Thoracic aorta (tissue), 2 donors: ENCODE measurements at regions not wholly inside any gene's neighbourhood (a gene's known extent, or its start where the extent isn't known, plus 50 kb on each side); places are given as distances from the start of the nearest gene placed in this dataset.
"Not testable (repeated sequence)": the region's sequence is repeated elsewhere in the genome, so short reads cannot be mapped to it uniquely, and the experiment has no call there.

Source experiments
- ATAC-seq: fragments of 150-250 bp; one replicate; pipeline ENCODE4 v1.8.0; 2017; ENCODE audit warnings: low read depth; ENCODE audit not compliant: insufficient number of reproducible peaks, low FRiP score
- DNase-seq: peaks from one replicate; pipeline ENCODE4 v3.0.0-alpha.2; 2020; ENCODE audit warnings: low spot score
- H3K27ac ChIP-seq, 2 donors: fragments of 200-600 bp; sonication (generic); 1 replicate in 1 of 2; 2 replicates in 1 of 2; pipeline ENCODE4 v1.5.1; 2016; ENCODE audit warnings: mild to moderate bottlenecking in 2 of 2, moderate library complexity in 2 of 2
- H3K27me3 ChIP-seq: fragments of 200-600 bp; sonication (generic); replicated peaks from 2 replicates; pipeline ENCODE4 v1.6.0; 2016; ENCODE audit warnings: mild to moderate bottlenecking; ENCODE audit not compliant: insufficient read depth
- H3K36me3 ChIP-seq: fragments of 200-600 bp; sonication (generic); one replicate; pipeline ENCODE4 v1.5.1; 2016
- H3K4me1 ChIP-seq, 2 donors: fragments of 200-600 bp; sonication (generic); 1 replicate in 1 of 2; 2 replicates in 1 of 2; pipeline versions ENCODE4 v1.5.1 to v1.6.0; 2016; ENCODE audit warnings: low read depth in 2 of 2, mild to moderate bottlenecking in 1 of 2; ENCODE audit not compliant: control insufficient read depth in 1 of 2
- H3K4me3 ChIP-seq: fragments of 200-600 bp; sonication (generic); 2 replicates; pipeline ENCODE4 v1.5.1; 2016; ENCODE audit warnings: mild to moderate bottlenecking
- H3K9me3 ChIP-seq: fragments of 200-600 bp; sonication (generic); 2 replicates; pipeline ENCODE4 v1.5.1; 2016
- TF ChIP-seq, protein P1 (sequence below): fragments of 200-600 bp; sonication (generic); IDR thresholded peaks from one replicate; pipeline ENCODE4 v1.5.1; 2019; ENCODE audit warnings: antibody characterized with exemption

DNA sequence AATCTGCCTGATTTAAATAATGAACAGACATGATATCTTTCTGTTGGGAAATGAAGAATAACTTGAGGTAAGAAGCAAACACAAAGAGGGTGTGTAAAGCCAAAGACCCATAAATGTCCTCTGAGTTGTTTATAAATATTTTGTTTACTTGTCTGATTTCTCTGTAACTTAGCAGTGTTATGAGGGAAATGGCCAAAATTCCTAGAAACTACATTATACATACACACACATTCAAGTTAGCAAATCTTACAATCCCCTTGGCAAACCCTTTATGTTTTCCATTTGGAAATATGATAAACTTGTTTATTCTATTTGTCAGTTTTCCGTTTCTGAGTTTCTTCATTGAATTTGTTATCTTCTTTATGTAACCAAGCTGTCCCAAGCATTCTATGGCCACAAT, 81.4 kb upstream of the TCF21 start:
- ATAC-seq (no peak), DNase-seq (no peak)
- H3K36me3 ChIP-seq, result no peaks in the 10 kb centered on the region
- no peaks in the 10 kb centered on the region for H3K27me3 ChIP-seq
- no peak overlapping the region for H3K27ac ChIP-seq
- H3K9me3 ChIP-seq, result no peaks in the 10 kb centered on the region
- no peak overlapping the region for H3K4me3 ChIP-seq
- peaks cover 3 to 28% of the 10 kb centered on the region in 2 donors for H3K4me1 ChIP-seq
- TF ChIP-seq, protein P1, sequence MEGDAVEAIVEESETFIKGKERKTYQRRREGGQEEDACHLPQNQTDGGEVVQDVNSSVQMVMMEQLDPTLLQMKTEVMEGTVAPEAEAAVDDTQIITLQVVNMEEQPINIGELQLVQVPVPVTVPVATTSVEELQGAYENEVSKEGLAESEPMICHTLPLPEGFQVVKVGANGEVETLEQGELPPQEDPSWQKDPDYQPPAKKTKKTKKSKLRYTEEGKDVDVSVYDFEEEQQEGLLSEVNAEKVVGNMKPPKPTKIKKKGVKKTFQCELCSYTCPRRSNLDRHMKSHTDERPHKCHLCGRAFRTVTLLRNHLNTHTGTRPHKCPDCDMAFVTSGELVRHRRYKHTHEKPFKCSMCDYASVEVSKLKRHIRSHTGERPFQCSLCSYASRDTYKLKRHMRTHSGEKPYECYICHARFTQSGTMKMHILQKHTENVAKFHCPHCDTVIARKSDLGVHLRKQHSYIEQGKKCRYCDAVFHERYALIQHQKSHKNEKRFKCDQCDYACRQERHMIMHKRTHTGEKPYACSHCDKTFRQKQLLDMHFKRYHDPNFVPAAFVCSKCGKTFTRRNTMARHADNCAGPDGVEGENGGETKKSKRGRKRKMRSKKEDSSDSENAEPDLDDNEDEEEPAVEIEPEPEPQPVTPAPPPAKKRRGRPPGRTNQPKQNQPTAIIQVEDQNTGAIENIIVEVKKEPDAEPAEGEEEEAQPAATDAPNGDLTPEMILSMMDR, result no peak

GRCh38 chr6:133809406-133809805, 79.5 kb upstream of the TCF21 start:
- no peaks in the 10 kb centered on the region for H3K27me3 ChIP-seq
- H3K36me3 ChIP-seq, result no peaks in the 10 kb centered on the region
- H3K4me3 ChIP-seq, result no peak overlapping the region
- H3K27ac ChIP-seq, result no peak overlapping the region
- TF ChIP-seq, protein P1, result no peak
- DNase-seq (no peak), ATAC-seq (no peak)
- H3K9me3 ChIP-seq, result no peaks in the 10 kb centered on the region
- H3K4me1 ChIP-seq, result peaks cover 3 to 35% of the 10 kb centered on the region in 2 donors

GRCh38 chr6:133811557-133811956, 77.4 kb upstream of the TCF21 start:
- ATAC-seq (no peak), DNase-seq (no peak)
- H3K4me1 ChIP-seq, result peaks cover 5 to 51% of the 10 kb centered on the region in 2 donors
- H3K27ac ChIP-seq, result no peak overlapping the region
- no peaks in the 10 kb centered on the region for H3K36me3 ChIP-seq
- TF ChIP-seq, protein P1, result no peak
- no peaks in the 10 kb centered on the region for H3K9me3 ChIP-seq
- no peaks in the 10 kb centered on the region for H3K27me3 ChIP-seq
- H3K4me3 ChIP-seq, result no peak overlapping the region

DNA sequence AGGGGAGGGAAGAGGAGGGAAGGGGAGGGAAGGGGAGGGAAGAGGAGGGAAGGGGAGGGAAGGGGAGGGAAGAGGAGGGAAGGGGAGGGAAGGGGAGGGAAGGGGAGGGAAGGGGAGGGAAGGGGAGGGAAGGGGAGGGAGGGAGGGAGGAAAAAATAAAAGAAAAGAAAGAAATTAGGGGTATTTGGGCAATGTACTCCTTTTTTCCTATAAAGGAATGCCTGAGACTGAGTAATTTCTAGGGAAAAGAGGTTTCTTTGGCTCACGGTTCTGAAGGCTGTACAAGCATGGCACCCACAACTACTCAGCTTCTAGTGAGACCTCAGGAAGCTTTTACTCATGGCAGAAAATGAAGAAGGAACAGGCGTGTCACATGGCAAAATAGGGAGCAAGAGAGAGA, 76.5 kb upstream of the TCF21 start:
- H3K27me3 ChIP-seq, H3K36me3 ChIP-seq, H3K9me3 ChIP-seq, ATAC-seq, DNase-seq, H3K4me3 ChIP-seq: not testable (repeated sequence)
- Histone ChIP-seq H3K27ac (peak overlapping the region in 1 of 2 donors; percentile 56), H3K4me1 (peaks cover 7 to 46% of the 10 kb centered on the region in 2 donors)

GRCh38 chr6:133814238-133814637, 74.7 kb upstream of the TCF21 start:
- no peaks in the 10 kb centered on the region for H3K36me3 ChIP-seq
- no peaks in the 10 kb centered on the region for H3K27me3 ChIP-seq
- H3K9me3 ChIP-seq, result no peaks in the 10 kb centered on the region
- H3K27ac ChIP-seq, result peak overlapping the region in 1 of 2 donors; percentile 31
- DNase-seq (no peak), ATAC-seq (no peak)
- H3K4me3 ChIP-seq, result no peak overlapping the region
- TF ChIP-seq, protein P1, result no peak
- H3K4me1 ChIP-seq, result peaks cover 7 to 40% of the 10 kb centered on the region in 2 donors

DNA sequence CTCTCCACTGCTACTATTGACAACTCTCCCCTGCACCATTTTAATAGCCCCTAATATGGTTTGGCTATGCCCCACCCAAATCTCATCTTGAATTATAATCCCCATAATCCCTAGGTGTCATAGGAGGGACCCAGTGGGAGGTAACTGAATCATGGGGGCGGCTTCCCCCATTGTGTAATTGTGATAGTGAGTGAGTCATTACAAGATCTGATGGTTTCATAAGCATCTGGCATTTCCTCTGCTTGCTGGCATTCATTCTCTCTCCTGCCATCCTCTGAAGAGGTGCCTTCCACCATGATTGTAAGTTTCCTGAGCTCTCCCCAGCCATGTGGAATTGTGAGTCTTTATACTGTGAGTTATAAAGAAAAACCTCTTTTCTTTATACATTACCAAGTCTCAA, 74.1 kb upstream of the TCF21 start:
- DNase-seq (no peak), ATAC-seq (peak; percentile 50)
- Histone ChIP-seq H3K4me3 (no peak overlapping the region), H3K27ac (peak overlapping the region in 1 of 2 donors; percentile 31), H3K9me3 (no peaks in the 10 kb centered on the region), H3K36me3 (no peaks in the 10 kb centered on the region), H3K27me3 (no peaks in the 10 kb centered on the region), H3K4me1 (peaks cover 7 to 40% of the 10 kb centered on the region in 2 donors)
- TF ChIP-seq, protein P1, result no peak
